ENCODE measurements at regions not wholly inside any gene's neighbourhood (a gene's known extent, or its start where the extent isn't known, plus 50 kb on each side); places are given as distances from the start of the nearest gene placed in this dataset.

- Histone ChIP-seq H3K4me1 (peaks cover 0 to 6% (median 0%) of the 10 kb centered on the region in 4 donors), H3K36me3 (no peaks in the 10 kb centered on the region), H3K4me3 (no peak overlapping the region), H3K9me3 (no peaks in the 10 kb centered on the region), H3K27ac (no peak overlapping the region), H3K27me3 (no peaks in the 10 kb centered on the region)
- whole genome bisulfite sequencing, 5 donors, result 57 to 77% (median 62%) methylated on average over 4 of the region's 4 CpGs
- DNase-seq, result no peak
- intact Hi-C loops (cut with DNase I; ENCODE audit: low total_unique reads), result no loop called here
- TF ChIP-seq CTCF (IDR thresholded peaks at IDR 0.05) (no peak), EP300 (IDR thresholded peaks at IDR 0.05) (no peak), POLR2A (IDR thresholded peaks at IDR 0.05) (no peak), POLR2AphosphoS5 (IDR thresholded peaks at IDR 0.05) (no peak)
These were observed 124.1 kb upstream of the MTNR1B start for GRCh38 chr11:92845390-92845789.

DNA sequence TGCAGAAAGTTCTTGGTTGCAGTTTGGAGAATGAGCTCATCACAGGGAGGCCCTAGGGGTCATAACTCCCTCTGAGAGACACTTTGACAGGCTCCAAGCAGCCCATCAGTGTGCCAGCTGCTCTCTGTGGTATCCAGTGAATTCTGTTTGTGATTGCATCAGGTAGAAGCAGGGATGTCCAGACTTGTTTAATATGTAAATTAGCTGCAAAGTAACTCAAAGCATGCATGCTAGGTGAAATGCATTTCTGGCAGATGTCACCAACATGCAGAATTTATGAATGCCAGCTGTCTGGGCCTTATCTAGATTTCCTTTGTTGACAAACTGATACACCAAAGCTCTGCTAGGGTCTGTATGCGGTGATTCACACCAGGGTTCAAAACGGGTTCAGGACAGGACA is 123.6 kb upstream of the MTNR1B start:
- no peak for DNase-seq
- Histone ChIP-seq H3K4me1 (peaks cover 0 to 6% (median 0%) of the 10 kb centered on the region in 4 donors), H3K36me3 (no peaks in the 10 kb centered on the region), H3K4me3 (no peak overlapping the region), H3K27ac (no peak overlapping the region), H3K27me3 (no peaks in the 10 kb centered on the region), H3K9me3 (no peaks in the 10 kb centered on the region)
- 28 to 59% (median 47%) methylated on average over 2 of the region's 2 CpGs for WGBS, 5 donors
- intact Hi-C loops (cut with DNase I; ENCODE audit: low total_unique reads), result no loop called here
- TF ChIP-seq POLR2A (IDR thresholded peaks at IDR 0.05), result no peak
- TF ChIP-seq POLR2AphosphoS5 (IDR thresholded peaks at IDR 0.05), result no peak
- no peak for TF ChIP-seq EP300 (IDR thresholded peaks at IDR 0.05)
- no peak for TF ChIP-seq CTCF (IDR thresholded peaks at IDR 0.05)

- Histone ChIP-seq H3K9me3 (no peaks in the 10 kb centered on the region), H3K4me3 (no peak overlapping the region), H3K4me1 (peaks cover 0 to 6% (median 0%) of the 10 kb centered on the region in 4 donors), H3K27me3 (no peaks in the 10 kb centered on the region), H3K27ac (no peak overlapping the region), H3K36me3 (no peaks in the 10 kb centered on the region)
- DNase-seq, result no peak
- intact Hi-C loops (cut with DNase I; ENCODE audit: low total_unique reads), result no loop called here
- TF ChIP-seq POLR2AphosphoS5 (IDR thresholded peaks at IDR 0.05) (no peak), EP300 (IDR thresholded peaks at IDR 0.05) (no peak), CTCF (IDR thresholded peaks at IDR 0.05) (no peak), POLR2A (IDR thresholded peaks at IDR 0.05) (no peak)
These were observed 122.8 kb upstream of the MTNR1B start for GRCh38 chr11:92846491-92847125.

GRCh38 chr11:92848578-92848977 is 120.9 kb upstream of the MTNR1B start:
- Histone ChIP-seq H3K27ac (no peak overlapping the region), H3K9me3 (no peaks in the 10 kb centered on the region), H3K36me3 (no peaks in the 10 kb centered on the region), H3K27me3 (no peaks in the 10 kb centered on the region), H3K4me1 (peaks cover 0 to 23% (median 11%) of the 10 kb centered on the region in 4 donors), H3K4me3 (no peak overlapping the region)
- DNase-seq, result no peak
- TF ChIP-seq EP300 (IDR thresholded peaks at IDR 0.05), result no peak
- TF ChIP-seq CTCF (IDR thresholded peaks at IDR 0.05), result no peak
- no peak for TF ChIP-seq POLR2AphosphoS5 (IDR thresholded peaks at IDR 0.05)
- TF ChIP-seq POLR2A (IDR thresholded peaks at IDR 0.05), result no peak
- intact Hi-C loops (cut with DNase I; ENCODE audit: low total_unique reads), result no loop called here
- 88 to 95% (median 92%) methylated on average over 4 of the region's 4 CpGs for WGBS, 5 donors

All from stomach (tissue), 8 donors.